HCEC 1CT (cell line): ENCODE measurements at regions not wholly inside any gene's neighbourhood (a gene's known extent, or its start where the extent isn't known, plus 50 kb on each side); places are given as distances from the start of the nearest gene placed in this dataset.
"Not testable (repeated sequence)": the region's sequence is repeated elsewhere in the genome, so short reads cannot be mapped to it uniquely, and the experiment has no call there.

Experiments used
- DNase-seq: peaks from one replicate; pipeline ENCODE4 v3.0.0-alpha.2; 2017

GRCh38 chr2:195342061-195342460 lies 315.0 kb upstream of the SLC39A10 start:
- no peak for DNase-seq

GRCh38 chr2:195338856-195339255 lies 318.2 kb upstream of the SLC39A10 start:
- DNase-seq = no peak

GRCh38 chr2:195337597-195337996 lies 319.4 kb upstream of the SLC39A10 start:
- DNase-seq = no peak

- no peak for DNase-seq
Measured at GRCh38 chr2:195333869-195334268, 323.2 kb upstream of the SLC39A10 start.

GRCh38 chr2:195331966-195332365 lies 325.1 kb upstream of the SLC39A10 start:
- no peak for DNase-seq

- no peak for DNase-seq
Measured at GRCh38 chr2:195331129-195331528, 325.9 kb upstream of the SLC39A10 start.

GRCh38 chr2:195330513-195330956 lies 326.5 kb upstream of the SLC39A10 start:
- no peak for DNase-seq

- not testable (repeated sequence) for DNase-seq
Measured at GRCh38 chr2:195329784-195330183, 327.2 kb upstream of the SLC39A10 start.

GRCh38 chr2:195326537-195326936 lies 330.5 kb upstream of the SLC39A10 start:
- no peak for DNase-seq

- no peak for DNase-seq
Measured at GRCh38 chr2:195322324-195322723, 334.7 kb upstream of the SLC39A10 start.

GRCh38 chr2:195320413-195320973 lies 336.5 kb upstream of the SLC39A10 start:
- DNase-seq = peak; percentile 12

- DNase-seq = peak; percentile 25
Measured at GRCh38 chr2:195319548-195320412, 337.2 kb upstream of the SLC39A10 start.

- peak; percentile 87 for DNase-seq
Measured at GRCh38 chr2:195319112-195319460, 337.9 kb upstream of the SLC39A10 start.

- peak; percentile 49 for DNase-seq
Measured at GRCh38 chr2:195318440-195319111, 338.4 kb upstream of the SLC39A10 start.

- DNase-seq = no peak
Measured at GRCh38 chr2:195317550-195317949, 339.5 kb upstream of the SLC39A10 start.

GRCh38 chr2:195316486-195316885 lies 340.5 kb upstream of the SLC39A10 start:
- DNase-seq = no peak

- DNase-seq = no peak
Measured at GRCh38 chr2:195313962-195314361, 343.1 kb upstream of the SLC39A10 start.

GRCh38 chr2:195312662-195313061 lies 344.4 kb upstream of the SLC39A10 start:
- DNase-seq = no peak

GRCh38 chr2:195308163-195308562 lies 348.9 kb upstream of the SLC39A10 start:
- DNase-seq = no peak

- DNase-seq = no peak
Measured at GRCh38 chr2:195307751-195308150, 349.3 kb upstream of the SLC39A10 start.

- DNase-seq = peak; percentile 26
Measured at GRCh38 chr2:195304310-195304709, 352.7 kb upstream of the SLC39A10 start.

- DNase-seq = no peak
Measured at GRCh38 chr2:195300631-195301030, 356.4 kb upstream of the SLC39A10 start.

- no peak for DNase-seq
Measured at GRCh38 chr2:195299600-195299999, 357.4 kb upstream of the SLC39A10 start.

- DNase-seq = no peak
Measured at GRCh38 chr2:195296490-195296889, 360.5 kb upstream of the SLC39A10 start.
